ENCODE measurements at regions not wholly inside any gene's neighbourhood (a gene's known extent, or its start where the extent isn't known, plus 50 kb on each side); places are given as distances from the start of the nearest gene placed in this dataset.
A peak's percentile ranks its signal among the peaks of the same experiment; 100 is the strongest.

DNA sequence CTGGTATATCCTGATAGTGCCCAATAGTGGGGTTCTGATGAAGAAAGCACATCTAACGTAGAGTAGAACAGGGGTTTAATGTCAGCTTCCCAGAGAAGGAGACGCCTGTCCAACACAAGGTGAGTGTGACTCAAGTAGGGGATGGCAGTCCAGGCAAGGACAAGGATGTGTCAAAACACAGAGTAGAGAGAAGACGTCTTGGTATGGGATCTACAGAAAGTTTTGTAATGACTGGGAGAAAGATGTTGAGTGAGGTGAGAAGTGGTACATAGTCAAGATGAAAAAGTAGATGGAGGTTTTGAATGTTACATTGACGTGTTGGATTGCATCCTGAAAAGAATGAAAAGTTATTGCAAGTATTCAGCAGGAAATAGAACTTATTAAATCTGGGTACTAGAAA, 124.4 kb downstream of the TMA16 start:
- in situ Hi-C loops (cut with MboI; ENCODE audit: low pct_unique_long_range_greater_than_20kb, low sequenced_read_pairs): no loop called here
- DNase-seq: no peak

DNA sequence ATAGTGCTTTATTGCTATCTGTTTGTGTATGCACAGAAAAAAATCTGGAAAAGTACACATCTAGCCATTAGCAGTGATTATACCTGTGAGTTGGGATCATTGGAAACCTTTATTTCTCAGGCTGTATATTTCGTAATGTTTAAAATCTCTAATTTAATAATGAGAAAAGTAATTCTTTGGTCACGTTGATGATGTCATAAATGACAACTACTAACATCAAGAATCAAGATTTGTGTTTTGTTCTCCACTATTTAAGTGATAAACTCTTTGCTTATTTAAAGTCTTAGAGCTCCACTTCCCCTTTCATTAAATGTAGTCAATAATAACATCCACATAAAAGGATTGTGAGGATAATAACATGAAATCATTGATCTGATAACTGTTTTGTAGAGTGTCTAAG, 126.2 kb downstream of the TMA16 start:
- no peak for DNase-seq
- in situ Hi-C loops (cut with MboI; ENCODE audit: low pct_unique_long_range_greater_than_20kb, low sequenced_read_pairs): no loop called here

DNA sequence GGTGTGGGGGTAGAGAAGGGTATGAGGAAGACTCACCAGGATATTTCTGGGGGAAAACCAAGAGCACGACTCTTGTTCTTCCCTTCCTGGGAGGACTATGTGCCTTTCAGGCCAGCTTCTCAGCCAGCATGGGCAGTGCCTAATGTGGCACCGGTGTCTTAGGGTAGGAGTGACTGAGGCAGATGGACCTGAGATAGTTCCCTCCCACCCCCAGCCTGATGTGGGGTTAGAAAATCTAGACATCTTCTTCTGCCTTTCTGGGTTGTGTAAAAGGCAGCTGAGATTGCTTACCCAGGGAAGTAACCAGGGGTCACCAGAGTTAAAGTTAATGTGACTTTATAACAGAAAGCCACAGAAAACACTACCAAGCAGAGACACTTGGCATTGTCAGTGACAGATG, 127.3 kb downstream of the TMA16 start:
- no peak for DNase-seq
- in situ Hi-C loops (cut with MboI; ENCODE audit: low pct_unique_long_range_greater_than_20kb, low sequenced_read_pairs): no loop called here

DNA sequence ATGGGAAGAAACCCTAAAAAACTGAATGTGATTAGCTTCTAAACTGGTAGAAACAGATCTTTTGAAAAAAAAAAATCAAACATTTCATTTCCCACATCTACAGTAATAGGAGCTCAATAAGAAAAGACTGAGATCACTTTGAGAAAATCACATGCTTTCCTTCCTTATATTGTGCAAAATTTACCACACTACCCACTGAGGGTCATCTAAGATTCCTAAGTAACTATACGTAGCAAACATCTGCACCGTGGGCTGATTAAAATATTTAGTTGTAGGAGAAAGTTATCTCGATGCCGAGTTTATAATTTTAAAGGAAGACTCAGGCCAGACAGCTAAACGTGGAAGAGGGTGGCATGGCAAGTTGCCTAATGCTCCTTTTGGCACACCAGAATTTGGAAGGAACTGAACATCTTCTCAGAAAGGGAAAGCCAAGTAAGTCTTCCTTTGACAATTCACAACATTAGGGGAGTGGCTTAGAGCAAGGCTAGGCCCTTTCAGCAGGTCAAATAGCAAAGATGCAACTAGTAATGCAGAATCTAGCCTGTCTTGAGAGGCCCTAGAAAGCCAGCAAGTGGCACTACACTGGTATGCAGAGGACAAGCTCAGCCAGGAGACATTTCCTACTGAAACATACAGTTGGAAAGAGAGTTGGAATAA, 128.0 kb downstream of the TMA16 start:
- in situ Hi-C loops (cut with MboI; ENCODE audit: low pct_unique_long_range_greater_than_20kb, low sequenced_read_pairs): no loop called here
- DNase-seq: no peak

DNA sequence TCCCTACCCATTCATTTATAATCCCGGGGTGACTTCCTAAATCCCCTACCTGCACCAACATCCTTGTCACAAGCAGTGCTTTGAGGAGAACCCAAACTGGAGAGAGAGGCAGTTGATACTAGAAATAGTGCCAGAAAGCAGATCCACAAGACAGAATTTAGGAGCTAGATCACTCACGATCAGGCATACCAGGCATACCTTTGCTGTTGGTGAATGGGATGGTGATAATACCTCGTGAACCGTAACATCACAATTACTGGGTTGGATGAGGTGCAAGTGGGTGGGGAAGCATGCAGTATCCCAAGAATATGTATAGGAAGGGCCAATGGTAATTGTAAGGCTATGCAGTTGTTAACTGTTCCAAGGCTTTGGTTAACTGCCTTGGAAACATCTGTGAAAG, 129.3 kb downstream of the TMA16 start:
- no peak for DNase-seq
- in situ Hi-C loops (cut with MboI; ENCODE audit: low pct_unique_long_range_greater_than_20kb, low sequenced_read_pairs): no loop called here

DNA sequence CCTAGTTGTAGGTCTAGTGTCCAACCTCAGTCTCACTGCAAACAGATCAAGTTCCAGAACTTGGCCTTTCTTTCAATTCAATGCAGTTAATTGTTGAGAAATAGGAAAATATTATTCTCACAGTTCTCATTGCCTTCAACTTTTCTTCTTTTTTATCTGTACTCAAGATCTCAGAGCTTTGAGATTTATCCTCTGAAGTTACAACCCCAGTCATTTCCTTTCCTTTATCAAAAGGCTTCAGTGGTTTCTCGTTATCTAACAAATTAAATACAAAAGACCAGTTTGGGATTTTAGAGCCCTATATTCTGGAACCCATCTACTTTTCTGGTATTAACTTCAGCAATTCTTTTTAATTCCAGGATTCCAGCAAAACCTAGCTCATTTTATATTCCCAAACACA, 130.2 kb downstream of the TMA16 start:
- in situ Hi-C loops (cut with MboI; ENCODE audit: low pct_unique_long_range_greater_than_20kb, low sequenced_read_pairs): no loop called here

DNA sequence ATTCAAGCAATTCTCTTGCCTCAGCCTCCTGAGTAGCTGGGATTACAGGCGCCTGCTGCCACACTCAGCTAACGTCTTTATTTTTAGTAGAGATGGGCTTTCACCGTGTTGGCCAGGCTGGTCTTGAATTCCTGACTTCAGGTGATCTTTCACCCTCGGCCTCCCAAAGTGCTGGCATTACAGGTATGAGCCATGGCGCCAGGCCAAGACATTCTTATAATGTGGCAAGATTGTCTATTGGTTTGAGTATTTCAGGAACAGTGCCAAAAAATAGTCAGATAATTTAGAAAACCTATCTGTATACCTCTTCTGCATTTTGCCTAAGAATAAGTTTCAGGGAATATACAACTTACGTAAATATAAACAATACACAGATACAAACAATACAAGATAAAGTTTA, 136.8 kb downstream of the TMA16 start:
- DNase-seq: no peak
- in situ Hi-C loops (cut with MboI; ENCODE audit: low pct_unique_long_range_greater_than_20kb, low sequenced_read_pairs): no loop called here

More for the DNA sequence above, 130.2 kb downstream of the TMA16 start:
- no peak for DNase-seq

DNA sequence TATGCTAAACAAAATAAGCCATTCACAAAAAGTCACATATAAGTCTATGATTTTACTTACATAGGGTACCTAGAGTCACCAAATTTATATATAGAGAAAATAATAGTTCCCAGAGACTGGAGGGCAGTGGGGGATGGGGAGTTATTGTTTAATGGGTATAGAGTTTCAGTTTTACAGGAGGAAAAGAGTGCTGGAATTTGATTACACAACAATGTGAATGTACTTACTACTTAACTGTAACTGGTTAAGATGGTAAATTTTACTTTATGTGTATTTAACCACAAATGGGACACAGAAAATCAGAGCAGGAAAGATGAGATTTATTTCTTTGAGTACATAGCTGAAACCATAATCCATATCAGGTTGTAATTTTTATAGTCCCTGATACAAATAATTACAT, 144.4 kb downstream of the TMA16 start:
- DNase-seq: no peak
- in situ Hi-C loops (cut with MboI; ENCODE audit: low pct_unique_long_range_greater_than_20kb, low sequenced_read_pairs): no loop called here

DNA sequence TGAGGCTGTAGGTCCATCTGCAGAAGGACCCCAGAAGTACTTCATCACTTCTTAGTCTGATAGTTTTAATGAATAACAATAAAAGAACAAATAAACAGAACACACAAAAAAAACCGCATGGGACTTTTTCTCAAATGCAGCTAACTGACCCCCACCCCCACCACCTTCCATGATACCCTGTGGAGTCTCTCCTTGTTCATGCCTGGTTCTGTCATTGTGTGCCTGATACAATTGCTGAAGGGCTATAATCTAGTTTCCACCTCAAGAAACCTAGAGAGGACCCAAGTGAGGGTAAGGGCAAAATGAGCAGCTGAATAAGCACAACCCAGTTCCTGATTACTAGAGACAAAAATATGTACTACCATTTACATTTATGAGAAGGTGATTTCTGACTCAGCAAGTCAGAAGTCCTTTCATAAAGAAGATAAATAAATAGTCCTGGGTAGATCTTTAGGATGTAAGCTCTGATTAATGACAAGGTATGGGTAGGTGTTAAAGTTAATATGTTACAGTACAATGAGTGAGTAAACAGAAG, 155.1 kb downstream of the TMA16 start:
- in situ Hi-C loops (cut with MboI; ENCODE audit: low pct_unique_long_range_greater_than_20kb, low sequenced_read_pairs): no loop called here
- no peak for DNase-seq

DNA sequence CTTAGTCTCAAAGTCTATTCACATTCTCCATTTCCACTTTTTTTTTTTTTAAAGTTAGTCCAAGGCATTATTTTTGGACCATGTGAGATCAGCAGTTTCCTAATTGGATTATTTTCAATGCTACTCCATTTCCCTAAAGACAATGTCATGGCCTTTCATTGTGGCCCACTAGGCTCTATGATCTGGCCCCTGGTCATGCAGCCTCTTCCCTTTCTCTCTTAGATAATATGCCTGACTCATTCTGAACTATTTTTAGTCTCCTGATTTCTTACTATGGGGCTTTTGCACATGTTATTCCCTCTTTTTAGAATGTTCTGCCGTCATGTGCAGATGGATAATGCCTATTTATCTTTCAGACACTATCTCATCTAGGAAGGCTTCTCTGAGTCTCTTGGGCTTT, 157.3 kb downstream of the TMA16 start:
- DNase-seq: no peak
- in situ Hi-C loops (cut with MboI; ENCODE audit: low pct_unique_long_range_greater_than_20kb, low sequenced_read_pairs): no loop called here

DNA sequence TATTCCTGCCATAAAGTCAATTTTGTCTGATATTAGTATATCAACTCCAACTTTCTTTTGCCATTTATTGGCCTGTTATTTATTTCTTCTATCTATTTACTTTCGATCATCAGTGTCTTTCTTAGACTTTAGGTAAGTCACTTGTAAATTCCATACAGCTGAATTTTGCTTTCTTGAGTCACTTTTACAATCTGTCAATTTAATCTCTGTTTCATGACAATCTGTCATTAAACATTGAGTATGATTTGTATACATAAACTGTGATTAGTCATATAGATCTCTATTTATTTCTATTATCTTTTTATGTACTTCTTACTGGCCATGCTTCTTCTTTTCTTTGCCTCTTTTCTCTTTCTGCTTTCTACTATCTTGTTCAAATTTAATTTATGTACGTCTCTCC, 160.1 kb downstream of the TMA16 start:
- in situ Hi-C loops (cut with MboI; ENCODE audit: low pct_unique_long_range_greater_than_20kb, low sequenced_read_pairs): no loop called here
- DNase-seq: no peak

DNA sequence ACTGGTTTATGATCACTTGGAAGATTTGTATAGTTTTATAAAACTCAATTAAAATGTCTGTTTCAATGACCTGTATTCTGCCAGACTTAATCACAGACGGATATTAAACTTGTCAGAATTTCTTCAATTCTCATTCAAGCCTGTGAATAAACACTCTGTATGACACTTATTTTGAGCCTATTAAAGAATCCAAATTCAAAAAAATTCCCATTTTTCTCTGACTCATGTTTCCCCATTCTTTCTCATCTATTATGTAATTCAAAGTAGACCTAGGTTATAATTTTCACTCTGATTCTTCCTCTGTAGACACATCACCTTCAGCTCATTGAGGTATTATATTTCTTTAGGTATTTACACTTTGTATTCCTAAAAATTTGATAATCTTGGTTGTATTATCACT, 166.1 kb downstream of the TMA16 start:
- in situ Hi-C loops (cut with MboI; ENCODE audit: low pct_unique_long_range_greater_than_20kb, low sequenced_read_pairs): no loop called here
- DNase-seq: no peak

DNA sequence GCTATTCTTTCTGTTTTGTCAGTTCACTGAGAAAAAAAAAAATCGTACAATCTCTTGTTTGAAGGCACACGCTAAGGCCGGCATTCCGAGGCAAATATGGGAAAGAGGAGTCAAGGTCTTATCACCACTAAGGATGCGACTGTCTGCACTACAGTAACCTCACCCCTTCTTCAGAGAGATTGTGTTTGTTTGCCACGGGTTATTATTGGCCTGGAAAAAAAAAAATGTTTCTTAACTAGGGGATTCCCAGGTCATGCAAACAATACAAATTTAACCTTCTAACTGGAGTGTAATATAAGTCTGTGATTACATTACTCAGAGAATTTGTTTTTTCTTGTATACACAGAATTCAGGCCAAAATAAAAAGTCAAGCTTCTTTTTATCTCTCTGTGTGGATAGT, 168.3 kb downstream of the TMA16 start:
- DNase-seq: no peak
- in situ Hi-C loops (cut with MboI; ENCODE audit: low pct_unique_long_range_greater_than_20kb, low sequenced_read_pairs): no loop called here

DNA sequence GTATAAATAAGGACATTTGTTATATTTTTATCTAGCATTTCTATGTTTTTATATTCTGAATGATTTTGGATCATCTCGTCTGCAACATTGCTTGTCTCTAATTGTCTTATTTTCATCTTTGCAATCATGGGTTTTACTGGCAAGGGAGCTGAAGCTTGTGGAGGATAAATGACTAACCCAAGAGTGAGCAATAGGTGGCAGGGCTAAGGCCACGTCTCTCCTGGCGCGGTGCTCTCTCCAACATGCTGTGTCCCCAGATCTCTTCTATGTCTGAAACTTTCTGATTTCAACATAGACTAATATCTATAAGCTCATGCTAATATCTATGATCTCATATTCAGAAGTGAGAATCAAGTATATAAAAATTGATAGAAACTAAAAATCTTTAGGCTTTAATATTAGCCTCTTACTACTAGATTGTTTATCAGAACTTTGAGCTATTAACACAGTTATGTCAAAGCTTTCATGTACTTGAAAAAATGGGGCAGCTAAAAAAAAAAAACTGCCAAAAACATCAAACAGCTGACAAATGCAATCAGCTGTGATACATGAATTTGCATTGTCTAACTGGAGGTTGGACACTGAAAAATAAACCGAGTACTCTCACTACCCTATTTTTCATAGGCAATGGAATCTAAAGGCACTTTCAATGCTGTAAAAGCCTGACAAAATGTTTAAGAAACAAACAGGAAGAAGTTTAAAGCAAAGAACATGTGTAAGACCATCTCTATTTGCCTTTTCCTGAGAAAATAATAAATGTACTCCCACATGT, 169.2 kb downstream of the TMA16 start:
- no peak for DNase-seq
- in situ Hi-C loops (cut with MboI; ENCODE audit: low pct_unique_long_range_greater_than_20kb, low sequenced_read_pairs): no loop called here

DNA sequence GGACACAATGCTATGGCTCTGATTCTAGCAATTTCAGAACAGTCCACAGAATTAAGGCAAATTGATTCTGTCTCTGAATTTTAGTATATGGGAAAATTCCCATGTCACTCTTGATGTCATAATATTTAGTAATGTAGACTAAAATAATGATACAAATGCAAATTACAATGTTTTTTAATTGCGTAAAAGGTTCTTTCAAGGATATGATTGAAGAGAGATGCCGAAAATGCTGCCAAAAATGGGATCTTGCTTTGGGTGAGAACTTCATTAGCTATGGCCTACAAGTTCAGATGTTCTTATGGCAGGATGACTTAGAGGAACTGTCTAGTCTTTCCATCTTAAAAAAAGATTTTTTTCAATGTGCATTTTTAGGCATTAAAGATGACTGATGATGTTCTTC, 170.6 kb downstream of the TMA16 start:
- no peak for DNase-seq
- in situ Hi-C loops (cut with MboI; ENCODE audit: low pct_unique_long_range_greater_than_20kb, low sequenced_read_pairs): no loop called here

DNA sequence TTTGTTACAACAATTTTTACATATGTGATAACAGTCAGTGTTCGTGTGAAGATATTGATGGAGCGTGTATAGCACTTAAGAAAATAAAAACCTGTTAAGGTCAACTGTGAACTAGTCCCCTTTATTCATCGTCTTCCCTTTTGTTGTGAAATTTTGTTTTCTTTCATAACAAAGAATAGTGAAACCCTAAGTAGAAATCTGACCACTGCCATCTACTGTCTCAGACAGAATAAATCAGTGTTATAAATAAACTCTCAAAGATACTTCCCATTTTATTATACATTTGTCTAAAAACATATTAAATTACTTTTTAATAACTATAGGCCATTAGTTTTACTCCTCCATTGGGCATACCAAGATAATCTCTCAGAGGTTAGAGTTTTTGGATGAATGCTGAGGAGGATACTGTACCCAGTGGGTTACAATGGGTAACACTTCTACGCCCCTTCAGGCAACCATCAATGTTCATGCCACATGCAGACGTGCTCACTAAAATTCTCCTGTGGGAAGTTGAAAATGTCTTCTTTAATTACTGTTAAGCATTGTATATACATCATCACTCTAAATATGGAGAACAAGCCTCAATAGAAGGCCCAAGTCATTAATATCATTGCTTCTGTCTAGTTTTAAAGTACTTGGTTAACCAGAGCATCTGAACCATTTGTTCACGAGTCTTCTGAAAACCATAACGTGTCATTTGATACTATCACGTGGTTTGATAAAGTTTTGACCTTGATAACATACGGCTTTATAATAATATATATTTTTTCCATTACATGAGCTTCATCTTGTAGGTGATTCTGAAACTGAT, 171.2 kb downstream of the TMA16 start:
- DNase-seq: no peak
- in situ Hi-C loops (cut with MboI; ENCODE audit: low pct_unique_long_range_greater_than_20kb, low sequenced_read_pairs): no loop called here

DNA sequence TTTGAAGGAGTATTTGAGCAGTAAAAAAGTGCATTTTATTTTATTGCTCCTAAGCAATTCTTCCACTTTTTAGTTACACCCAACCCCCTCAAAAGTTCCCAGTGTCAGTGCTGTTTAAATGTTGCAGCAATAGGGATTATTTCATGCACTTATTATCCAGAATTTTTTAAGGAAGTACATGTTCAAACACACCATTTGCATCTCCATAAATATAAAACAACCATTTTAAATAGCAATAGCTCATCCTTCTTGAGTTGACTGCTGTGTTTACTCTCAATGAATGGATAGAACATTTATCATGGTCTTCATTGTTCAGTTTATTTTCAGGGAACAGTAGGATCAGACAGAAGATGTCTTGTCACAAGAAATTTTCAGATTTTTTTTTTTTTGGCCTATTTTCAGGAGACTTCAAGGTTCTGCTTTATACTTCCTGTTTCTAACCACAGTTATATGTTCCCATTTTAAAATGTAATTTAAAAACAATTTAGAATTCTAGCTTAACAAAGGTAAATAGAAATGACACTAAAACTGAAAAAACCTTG, 171.9 kb downstream of the TMA16 start:
- peak; percentile 73 for DNase-seq
- in situ Hi-C loops (cut with MboI; ENCODE audit: low pct_unique_long_range_greater_than_20kb, low sequenced_read_pairs): no loop called here

DNA sequence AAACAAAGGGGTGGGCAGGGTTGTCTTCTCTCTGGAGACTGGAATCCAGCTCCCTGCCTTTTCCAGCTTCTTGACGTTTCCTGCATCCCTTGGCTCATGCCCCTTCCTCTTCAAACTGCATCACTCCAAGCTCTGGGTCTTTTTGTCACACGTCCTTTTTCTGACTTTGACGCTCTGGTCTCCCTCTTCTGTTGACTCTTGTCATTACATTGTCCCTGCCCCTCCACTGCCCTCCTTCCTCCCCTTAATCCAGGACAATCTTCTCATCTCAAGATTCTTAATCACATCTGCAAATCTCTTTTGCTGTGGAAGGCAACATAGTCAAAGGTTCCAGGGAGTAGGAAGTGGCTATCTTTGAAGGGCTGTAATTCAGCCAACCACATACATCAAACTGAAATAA, 178.3 kb downstream of the TMA16 start:
- in situ Hi-C loops (cut with MboI; ENCODE audit: low pct_unique_long_range_greater_than_20kb, low sequenced_read_pairs): loop anchor here (10.0 kb wide), 1 partner anchor 118 kb away; no protein-coding TSS in a partner anchor
- DNase-seq: peak; percentile 32

DNA sequence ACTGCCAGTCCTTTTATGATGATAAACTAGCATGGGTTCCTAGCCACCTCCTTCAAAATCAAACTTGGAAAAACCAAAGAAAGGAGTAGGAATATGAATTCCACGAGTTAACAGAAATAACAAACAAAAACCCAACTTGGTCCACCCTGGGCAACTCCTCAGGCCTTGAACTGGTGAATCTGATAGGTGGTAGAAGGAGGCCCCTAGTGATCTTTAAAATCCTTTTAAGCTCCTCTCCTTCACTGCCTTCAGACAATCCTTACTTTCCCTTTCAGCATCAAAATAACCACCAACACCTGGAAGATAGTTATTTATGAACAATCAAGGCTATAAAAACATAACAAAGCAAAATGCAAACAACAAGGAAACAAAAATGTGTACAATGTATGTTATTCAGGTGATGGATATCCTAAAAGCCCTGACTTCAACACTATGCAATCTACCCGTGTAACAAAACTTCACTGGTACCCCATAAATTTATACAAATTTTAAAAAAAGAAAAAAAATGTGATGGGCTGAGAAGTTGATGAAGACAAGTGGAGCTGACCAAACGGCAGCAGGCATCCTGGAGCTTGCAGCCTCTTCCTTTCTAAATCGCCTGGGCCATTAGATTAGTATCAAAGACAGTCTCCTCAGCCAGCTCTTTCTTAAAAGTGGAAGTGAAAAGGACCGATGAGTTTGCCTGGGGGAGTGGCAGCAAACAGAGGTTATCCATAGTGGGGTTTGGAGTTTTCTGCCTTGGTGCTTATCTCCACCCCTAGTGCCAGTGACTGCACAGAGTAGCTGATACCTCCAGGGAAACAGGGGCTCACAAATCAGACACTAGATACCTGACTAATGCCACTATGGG, 179.6 kb downstream of the TMA16 start:
- in situ Hi-C loops (cut with MboI; ENCODE audit: low pct_unique_long_range_greater_than_20kb, low sequenced_read_pairs): loop anchor here (10.0 kb wide), 1 partner anchor 119 kb away; no protein-coding TSS in a partner anchor

More for the DNA sequence above, 179.6 kb downstream of the TMA16 start:
- peak; percentile 19 for DNase-seq

Measured in KBM-7 (cell line).